Nephron progenitor cell (in vitro differentiated cells): ENCODE measurements at regions not wholly inside any gene's neighbourhood (a gene's known extent, or its start where the extent isn't known, plus 50 kb on each side); places are given as distances from the start of the nearest gene placed in this dataset.

ENCODE experiments used
- DNase-seq: peaks from one replicate; pipeline ENCODE4 v3.0.0; 2021
- H3K27ac Mint-ChIP-seq: 2 replicates; pipeline ENCODE4 v1.8.0; 2021; ENCODE audit warnings: mild to moderate bottlenecking, moderate library complexity, mixed read lengths
- H3K27me3 Mint-ChIP-seq: 2 replicates; pipeline ENCODE4 v1.8.0; 2021; ENCODE audit warnings: mild to moderate bottlenecking, low read depth, mixed read lengths; ENCODE audit not compliant: poor library complexity
- H3K36me3 Mint-ChIP-seq: 2 replicates; pipeline ENCODE4 v1.8.0; 2021; ENCODE audit warnings: low read depth, mixed read lengths
- H3K4me1 Mint-ChIP-seq: 2 replicates; pipeline ENCODE4 v1.8.0; 2021; ENCODE audit warnings: mixed read lengths
- H3K4me3 Mint-ChIP-seq: 2 replicates; pipeline ENCODE4 v1.8.0; 2021; ENCODE audit warnings: mild to moderate bottlenecking, moderate library complexity, mixed read lengths
- H3K9me3 Mint-ChIP-seq: 2 replicates; pipeline ENCODE4 v1.8.0; 2021; ENCODE audit warnings: mild to moderate bottlenecking, moderate library complexity, mixed read lengths
- TF ChIP-seq, protein P1 (sequence below): fragments of 200-600 bp; sonication (generic); IDR thresholded peaks from 2 replicates; pipeline ENCODE4 v1.5.0; 2021; ENCODE audit warnings: antibody characterized with exemption

DNA sequence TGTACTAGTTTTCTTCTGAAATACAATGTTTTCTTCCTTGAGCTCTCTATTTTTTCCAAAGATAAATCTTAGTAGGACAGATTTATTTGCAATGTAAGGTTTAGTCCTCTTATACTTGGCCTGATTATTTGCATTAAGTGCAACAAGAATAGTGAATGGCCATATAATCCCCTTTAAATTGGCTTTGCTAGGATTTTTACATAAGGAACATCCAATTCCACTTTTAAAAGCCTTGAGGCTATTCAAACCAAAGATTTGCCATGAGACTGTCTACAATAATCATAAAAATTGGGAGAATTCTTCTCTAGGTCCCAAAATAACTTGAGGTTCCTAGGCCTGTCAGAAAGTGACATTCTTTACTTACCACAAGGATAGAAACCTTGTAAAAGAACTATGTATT is 128.6 kb upstream of the THSD7A start:
- DNase-seq, result no peak
- TF ChIP-seq, protein P1, sequence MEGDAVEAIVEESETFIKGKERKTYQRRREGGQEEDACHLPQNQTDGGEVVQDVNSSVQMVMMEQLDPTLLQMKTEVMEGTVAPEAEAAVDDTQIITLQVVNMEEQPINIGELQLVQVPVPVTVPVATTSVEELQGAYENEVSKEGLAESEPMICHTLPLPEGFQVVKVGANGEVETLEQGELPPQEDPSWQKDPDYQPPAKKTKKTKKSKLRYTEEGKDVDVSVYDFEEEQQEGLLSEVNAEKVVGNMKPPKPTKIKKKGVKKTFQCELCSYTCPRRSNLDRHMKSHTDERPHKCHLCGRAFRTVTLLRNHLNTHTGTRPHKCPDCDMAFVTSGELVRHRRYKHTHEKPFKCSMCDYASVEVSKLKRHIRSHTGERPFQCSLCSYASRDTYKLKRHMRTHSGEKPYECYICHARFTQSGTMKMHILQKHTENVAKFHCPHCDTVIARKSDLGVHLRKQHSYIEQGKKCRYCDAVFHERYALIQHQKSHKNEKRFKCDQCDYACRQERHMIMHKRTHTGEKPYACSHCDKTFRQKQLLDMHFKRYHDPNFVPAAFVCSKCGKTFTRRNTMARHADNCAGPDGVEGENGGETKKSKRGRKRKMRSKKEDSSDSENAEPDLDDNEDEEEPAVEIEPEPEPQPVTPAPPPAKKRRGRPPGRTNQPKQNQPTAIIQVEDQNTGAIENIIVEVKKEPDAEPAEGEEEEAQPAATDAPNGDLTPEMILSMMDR, result no peak
- Mint-ChIP-seq H3K27ac (no peak overlapping the region), H3K4me1 (no peaks in the 10 kb centered on the region), H3K36me3 (no peaks in the 10 kb centered on the region), H3K4me3 (no peak overlapping the region), H3K9me3 (no peaks in the 10 kb centered on the region), H3K27me3 (no peaks in the 10 kb centered on the region)

DNA sequence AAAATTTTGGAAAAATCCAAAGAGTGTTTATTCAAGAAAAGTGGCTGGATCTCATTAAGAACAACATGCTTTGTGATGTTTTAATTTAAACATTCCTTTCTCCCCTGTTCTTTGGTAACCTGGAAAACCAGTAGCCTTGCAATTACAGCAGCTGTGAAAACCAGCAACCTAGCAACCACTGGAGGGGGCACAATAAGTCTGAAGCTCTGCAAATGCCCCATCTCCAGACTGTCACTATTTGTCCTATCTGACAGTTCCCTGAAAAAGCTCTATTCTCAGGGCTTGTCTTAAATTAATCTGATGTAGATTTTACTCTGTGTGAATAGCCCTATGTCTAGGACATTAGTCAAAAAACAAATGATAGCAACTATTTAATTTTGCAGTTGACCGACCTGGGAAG is 137.6 kb upstream of the THSD7A start:
- H3K36me3 Mint-ChIP-seq, result no peaks in the 10 kb centered on the region
- H3K4me3 Mint-ChIP-seq, result no peak overlapping the region
- TF ChIP-seq, protein P1, result no peak
- H3K4me1 Mint-ChIP-seq, result peaks cover 7% of the 10 kb centered on the region
- H3K27ac Mint-ChIP-seq, result no peak overlapping the region
- peaks cover 11% of the 10 kb centered on the region for H3K9me3 Mint-ChIP-seq
- no peaks in the 10 kb centered on the region for H3K27me3 Mint-ChIP-seq
- DNase-seq, result no peak

DNA sequence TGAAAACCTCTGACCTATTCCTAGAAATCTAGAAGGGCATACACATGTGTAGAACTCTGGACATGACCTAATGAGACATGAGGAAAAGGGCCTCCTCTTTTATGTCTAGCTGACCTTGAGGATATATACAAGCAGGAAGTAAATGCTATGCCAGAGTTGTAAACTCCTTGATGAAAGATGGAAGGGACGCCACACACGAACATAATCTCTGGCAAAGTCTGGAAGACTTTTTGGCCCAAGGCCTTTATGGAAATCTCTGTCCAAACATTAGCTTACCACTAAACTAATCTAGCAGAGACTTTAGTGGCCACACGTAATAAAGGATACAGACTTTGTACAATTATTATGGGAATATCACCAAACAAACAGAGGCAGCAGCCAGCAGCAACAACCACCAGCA is 138.1 kb upstream of the THSD7A start:
- Mint-ChIP-seq H3K27me3 (no peaks in the 10 kb centered on the region), H3K4me1 (peaks cover 7% of the 10 kb centered on the region), H3K4me3 (no peak overlapping the region), H3K9me3 (peaks cover 11% of the 10 kb centered on the region), H3K27ac (no peak overlapping the region), H3K36me3 (no peaks in the 10 kb centered on the region)
- TF ChIP-seq, protein P1, result no peak
- DNase-seq, result no peak

DNA sequence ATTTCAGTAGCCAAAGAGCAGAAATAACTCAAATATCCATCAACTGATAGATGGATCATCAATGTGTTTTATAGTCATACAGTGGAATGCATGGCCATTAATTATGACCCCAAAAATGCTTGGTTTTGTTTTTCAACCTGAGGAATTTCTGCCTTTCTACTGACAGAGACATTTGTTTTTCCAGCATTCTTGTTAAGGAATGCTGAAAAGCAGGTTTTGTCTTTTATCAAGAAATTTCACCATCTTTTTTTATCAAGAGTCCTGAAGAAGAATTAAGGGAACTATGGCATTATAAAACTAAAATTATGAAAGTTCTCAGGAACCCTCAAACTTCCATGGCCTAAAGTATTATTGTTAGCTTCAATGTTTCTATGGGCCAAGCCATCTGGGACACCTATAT is 153.4 kb upstream of the THSD7A start:
- H3K4me1 Mint-ChIP-seq, result no peaks in the 10 kb centered on the region
- H3K27me3 Mint-ChIP-seq, result no peaks in the 10 kb centered on the region
- H3K36me3 Mint-ChIP-seq, result no peaks in the 10 kb centered on the region
- TF ChIP-seq, protein P1, result no peak
- H3K9me3 Mint-ChIP-seq, result peaks cover 10% of the 10 kb centered on the region
- DNase-seq, result no peak
- no peak overlapping the region for H3K4me3 Mint-ChIP-seq
- no peak overlapping the region for H3K27ac Mint-ChIP-seq

DNA sequence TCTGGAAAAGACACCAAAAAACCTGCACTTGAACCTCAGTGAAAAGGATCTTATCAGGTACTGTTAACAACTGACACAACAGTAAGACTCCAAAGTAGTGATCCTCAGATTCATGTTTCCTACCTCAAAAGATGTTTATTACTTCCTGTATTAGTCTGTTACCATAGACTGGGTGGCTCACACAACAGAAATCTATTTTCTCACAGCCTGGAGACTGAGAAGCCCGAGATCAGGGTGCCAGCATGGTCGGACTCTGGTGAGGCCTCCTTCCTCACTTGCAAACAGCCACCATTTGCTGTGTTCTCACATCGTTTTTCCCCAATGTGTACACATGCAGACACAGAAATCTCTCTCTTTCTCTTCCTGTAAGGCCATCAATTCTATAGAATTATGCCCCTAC is 154.0 kb upstream of the THSD7A start:
- no peaks in the 10 kb centered on the region for H3K36me3 Mint-ChIP-seq
- TF ChIP-seq, protein P1, result no peak
- no peak overlapping the region for H3K4me3 Mint-ChIP-seq
- no peaks in the 10 kb centered on the region for H3K27me3 Mint-ChIP-seq
- peaks cover 10% of the 10 kb centered on the region for H3K9me3 Mint-ChIP-seq
- no peak for DNase-seq
- no peaks in the 10 kb centered on the region for H3K4me1 Mint-ChIP-seq
- H3K27ac Mint-ChIP-seq, result no peak overlapping the region

DNA sequence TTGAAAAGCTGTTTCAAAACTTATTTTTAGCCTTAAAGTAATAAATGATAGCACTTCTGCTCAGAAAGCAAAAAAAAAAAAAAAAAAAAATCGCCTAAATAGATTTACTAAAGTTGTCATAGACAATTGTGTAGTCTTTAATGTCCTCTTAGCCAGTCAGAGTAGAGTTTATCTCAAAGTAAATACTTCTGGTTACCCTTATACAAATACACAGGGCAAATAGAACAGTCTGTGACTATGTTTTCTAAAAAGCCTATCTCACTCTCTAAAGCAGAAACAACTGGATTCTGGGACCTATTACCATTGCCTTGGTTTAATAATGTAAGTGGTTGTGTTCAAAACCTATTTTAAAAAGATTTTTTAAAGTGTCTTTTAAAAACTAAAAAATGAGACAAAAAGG is 156.2 kb upstream of the THSD7A start:
- Mint-ChIP-seq H3K4me3 (no peak overlapping the region), H3K9me3 (peaks cover 5% of the 10 kb centered on the region), H3K4me1 (no peaks in the 10 kb centered on the region), H3K27ac (no peak overlapping the region), H3K36me3 (no peaks in the 10 kb centered on the region), H3K27me3 (no peaks in the 10 kb centered on the region)
- TF ChIP-seq, protein P1, result no peak
- DNase-seq, result no peak
